ENCODE measurements at regions not wholly inside any gene's neighbourhood (a gene's known extent, or its start where the extent isn't known, plus 50 kb on each side); places are given as distances from the start of the nearest gene placed in this dataset.

DNA sequence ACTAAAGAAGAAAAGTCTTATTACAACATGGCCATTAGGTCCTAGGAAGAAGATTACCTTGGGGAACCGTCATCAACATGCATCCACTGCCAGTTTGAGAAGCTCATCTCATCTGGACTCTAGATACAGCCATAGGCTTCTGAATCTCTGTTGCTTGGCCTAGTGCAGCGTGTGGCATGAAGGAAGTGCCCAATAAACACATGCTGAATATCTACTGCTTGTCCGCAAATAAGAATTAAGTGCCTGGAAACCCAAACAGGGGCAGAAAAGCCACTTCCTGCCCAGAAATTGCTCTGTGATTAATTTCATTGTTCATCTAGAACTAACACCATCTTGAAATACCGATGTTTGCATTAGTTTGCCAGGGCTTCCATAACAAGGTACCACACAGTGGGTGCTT, 241.1 kb upstream of the KLF3 start:
- no peak for DNase-seq (ENCODE audit: low read depth, low spot score)
- TF ChIP-seq CTCF (IDR thresholded peaks at IDR 0.05; ENCODE audit: low read depth, low read length), result no peak
- no peak overlapping the region for H3K4me3 ChIP-seq (ENCODE audit: low read depth, low read length)
- in situ Hi-C loops (cut with HindIII; ENCODE audit: low sequenced_read_pairs), result no loop called here

- no peak for DNase-seq (ENCODE audit: low read depth, low spot score)
- in situ Hi-C loops (cut with HindIII; ENCODE audit: low sequenced_read_pairs), result no loop called here
- no peak overlapping the region for H3K4me3 ChIP-seq (ENCODE audit: low read depth, low read length)
- no peak for TF ChIP-seq CTCF (IDR thresholded peaks at IDR 0.05; ENCODE audit: low read depth, low read length)
Measured at GRCh38 chr4:38424151-38424871, 239.7 kb upstream of the KLF3 start.

DNA sequence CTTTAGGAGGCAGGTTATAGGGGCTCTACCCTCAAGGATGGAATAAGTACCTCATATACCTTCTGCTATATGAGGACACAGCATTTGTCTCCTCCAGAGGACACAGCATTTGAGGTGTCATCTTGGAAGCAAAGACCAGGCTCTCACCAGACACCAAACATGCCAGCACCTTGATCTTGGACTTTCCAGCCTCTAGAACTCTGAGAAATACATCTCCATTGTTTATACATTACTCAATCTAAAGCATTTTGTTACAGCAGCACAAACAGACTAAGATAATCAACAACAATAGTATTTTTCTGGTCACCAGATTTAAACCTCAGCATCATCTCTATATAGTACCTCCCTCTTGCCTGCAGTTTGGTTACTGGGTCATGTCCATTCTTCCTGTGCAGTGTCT, 237.5 kb upstream of the KLF3 start:
- no peak overlapping the region for H3K4me3 ChIP-seq (ENCODE audit: low read depth, low read length)
- in situ Hi-C loops (cut with HindIII; ENCODE audit: low sequenced_read_pairs), result no loop called here
- no peak for DNase-seq (ENCODE audit: low read depth, low spot score)
- no peak for TF ChIP-seq CTCF (IDR thresholded peaks at IDR 0.05; ENCODE audit: low read depth, low read length)

DNA sequence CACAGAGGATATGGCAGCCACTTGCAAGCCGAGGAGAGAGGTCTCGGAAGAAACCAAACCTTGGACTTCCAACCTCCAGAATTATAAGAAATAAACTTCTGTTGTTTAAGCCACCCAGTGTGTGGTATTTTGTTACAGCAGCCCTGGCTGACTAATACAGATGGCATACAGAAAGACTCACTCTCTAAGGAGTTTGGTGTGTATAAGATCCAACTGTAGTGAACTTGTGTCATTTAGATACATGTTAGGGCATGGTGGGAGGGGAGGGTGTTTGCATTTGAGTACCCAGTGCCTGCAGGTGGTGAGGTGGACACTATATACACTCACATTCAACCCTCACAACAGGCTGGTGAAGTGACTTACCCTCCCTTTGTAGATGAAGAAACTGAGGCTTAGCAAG, 233.2 kb upstream of the KLF3 start:
- DNase-seq (ENCODE audit: low read depth, low spot score), result no peak
- TF ChIP-seq CTCF (IDR thresholded peaks at IDR 0.05; ENCODE audit: low read depth, low read length), result no peak
- H3K4me3 ChIP-seq (ENCODE audit: low read depth, low read length), result no peak overlapping the region
- in situ Hi-C loops (cut with HindIII; ENCODE audit: low sequenced_read_pairs), result no loop called here

- in situ Hi-C loops (cut with HindIII; ENCODE audit: low sequenced_read_pairs), result no loop called here
- DNase-seq (ENCODE audit: low read depth, low spot score), result no peak
- no peak for TF ChIP-seq CTCF (IDR thresholded peaks at IDR 0.05; ENCODE audit: low read depth, low read length)
- no peak overlapping the region for H3K4me3 ChIP-seq (ENCODE audit: low read depth, low read length)
Measured at GRCh38 chr4:38442073-38442788, 221.8 kb upstream of the KLF3 start.

DNA sequence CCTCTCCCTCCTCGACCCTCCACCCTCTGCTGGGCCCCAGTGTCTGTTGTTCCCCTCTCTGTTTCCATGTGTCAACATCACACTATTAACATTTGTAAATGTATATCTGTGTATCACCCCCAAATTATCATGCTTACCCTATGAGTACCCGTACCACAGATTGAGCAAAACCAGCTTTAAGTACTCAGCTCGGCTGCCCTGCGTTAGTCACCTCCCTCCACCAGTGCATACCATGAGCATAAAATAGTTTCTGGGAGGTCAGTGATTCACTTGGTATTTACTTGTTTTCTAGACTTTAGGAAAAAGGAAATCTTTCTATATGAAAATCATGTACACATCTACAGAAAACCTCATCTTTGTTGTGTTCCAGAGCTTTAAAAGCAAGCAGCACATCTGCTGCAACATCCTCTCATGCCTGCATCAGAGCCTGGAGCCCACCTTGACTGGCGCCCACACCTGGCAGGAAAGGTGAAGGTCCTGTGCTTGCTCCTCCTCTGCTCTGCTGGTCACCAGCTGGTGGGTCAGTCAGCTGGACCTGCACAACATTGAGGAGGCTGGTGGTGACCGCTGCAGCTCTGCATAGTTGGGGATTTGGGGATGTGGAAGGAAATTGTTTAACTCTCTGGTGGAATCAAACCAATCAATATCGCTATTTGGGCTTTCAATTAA, 214.4 kb upstream of the KLF3 start:
- TF ChIP-seq CTCF (IDR thresholded peaks at IDR 0.05; ENCODE audit: low read depth, low read length), result no peak
- DNase-seq (ENCODE audit: low read depth, low spot score), result no peak
- no peak overlapping the region for H3K4me3 ChIP-seq (ENCODE audit: low read depth, low read length)
- in situ Hi-C loops (cut with HindIII; ENCODE audit: low sequenced_read_pairs), result no loop called here

All from astrocyte of the spinal cord (primary cell).